ENCODE measurements at regions not wholly inside any gene's neighbourhood (a gene's known extent, or its start where the extent isn't known, plus 50 kb on each side); places are given as distances from the start of the nearest gene placed in this dataset.

GRCh38 chr5:115363879-115364278 is 67.4 kb upstream of the CCDC112 start:
- TF ChIP-seq CTCF (IDR thresholded peaks at IDR 0.05 in 4 of 5, conservative IDR thresholded peaks at IDR 0.05 in 1 of 5) = no peak
- no peak for TF ChIP-seq POLR2A (IDR thresholded peaks at IDR 0.05)
